MM.1S (cell line): ENCODE measurements at regions not wholly inside any gene's neighbourhood (a gene's known extent, or its start where the extent isn't known, plus 50 kb on each side); places are given as distances from the start of the nearest gene placed in this dataset.

Source experiments
- DNase-seq: peaks from one replicate; pipeline ENCODE4 v3.0.0-alpha.2; 2015
- H2AFZ ChIP-seq: fragments of 300-600 bp; sonication (generic); 2 replicates; pipeline ENCODE4 v1.6.0; 2016; ENCODE audit warnings: antibody characterized with exemption, low read length
- H3F3A ChIP-seq: fragments of 300-600 bp; sonication (generic); 2 replicates; pipeline ENCODE4 v1.6.1; 2016; ENCODE audit warnings: mild to moderate bottlenecking, antibody characterized with exemption, low read length, moderate library complexity, mixed read lengths; ENCODE audit not compliant: insufficient read depth
- H3K27ac ChIP-seq: fragments of 300-600 bp; sonication (generic); 2 replicates; pipeline ENCODE4 v1.5.1; 2016; ENCODE audit warnings: mild to moderate bottlenecking, low read length
- H3K27me3 ChIP-seq: fragments of 300-600 bp; sonication (generic); replicated peaks from 2 replicates; pipeline ENCODE4 v1.6.0; 2016; ENCODE audit warnings: low read length; ENCODE audit not compliant: insufficient read depth
- H3K36me3 ChIP-seq: fragments of 300-600 bp; sonication (generic); replicated peaks from 2 replicates; pipeline ENCODE4 v1.6.1; 2016; ENCODE audit warnings: mild to moderate bottlenecking, low read length, mixed read lengths; ENCODE audit not compliant: insufficient read depth
- H3K4me1 ChIP-seq: fragments of 300-600 bp; sonication (generic); 2 replicates; pipeline ENCODE4 v1.6.1; 2016; ENCODE audit warnings: low read length, mixed read lengths
- H3K4me2 ChIP-seq: fragments of 300-600 bp; sonication (generic); 2 replicates; pipeline ENCODE4 v1.6.0; 2016; ENCODE audit warnings: low read depth, low read length
- H3K4me3 ChIP-seq: fragments of 300-600 bp; sonication (generic); 2 replicates; pipeline ENCODE4 v1.5.1; 2016; ENCODE audit warnings: low read length, mixed read lengths
- H3K79me2 ChIP-seq: fragments of 300-600 bp; sonication (generic); 2 replicates; pipeline ENCODE4 v1.6.1; 2016; ENCODE audit warnings: mixed run types, low read length, mixed read lengths
- H3K9ac ChIP-seq: fragments of 300-600 bp; sonication (generic); 2 replicates; pipeline ENCODE4 v1.6.1; 2016; ENCODE audit warnings: low read length, mixed read lengths
- H3K9me2 ChIP-seq: fragments of 300-600 bp; sonication (generic); replicated peaks from 2 replicates; pipeline ENCODE4 v1.6.1; 2016; ENCODE audit warnings: mild to moderate bottlenecking, low read length, mixed read lengths; ENCODE audit not compliant: insufficient read depth
- H3K9me3 ChIP-seq: fragments of 300-600 bp; sonication (generic); replicated peaks from 2 replicates; pipeline ENCODE4 v1.6.1; 2016; ENCODE audit warnings: mild to moderate bottlenecking, low read length, mixed read lengths; ENCODE audit not compliant: insufficient read depth
- H4K20me1 ChIP-seq: fragments of 300-600 bp; sonication (generic); 2 replicates; pipeline ENCODE4 v1.6.1; 2016; ENCODE audit warnings: mild to moderate bottlenecking, low read length, moderate library complexity, mixed read lengths; ENCODE audit not compliant: insufficient read depth
- CTCF ChIP-seq: fragments of 300-600 bp; sonication (generic); IDR thresholded peaks from 2 replicates; pipeline ENCODE4 v1.5.1; 2016; ENCODE audit warnings: antibody characterized with exemption, low read length, mixed read lengths
- EZH2 ChIP-seq: fragments of 300-600 bp; sonication (generic); optimal IDR thresholded peaks from 2 replicates; pipeline ENCODE3; 2017; ENCODE audit warnings: low read depth, mild to moderate bottlenecking, antibody characterized with exemption, low read length, mixed read lengths
- EZH2phosphoT487 ChIP-seq: fragments of 300-600 bp; sonication (generic); IDR thresholded peaks from 2 replicates; pipeline ENCODE4 v1.6.1; 2018; ENCODE audit warnings: antibody characterized with exemption, low read length

- TF ChIP-seq CTCF (no peak), EZH2 (no peak), EZH2phosphoT487 (no peak)
- no peak overlapping the region for H3K27ac ChIP-seq
- H3K36me3 ChIP-seq, result no peaks in the 10 kb centered on the region
- no peak overlapping the region for H3K9ac ChIP-seq
- H2AFZ ChIP-seq, result no peak overlapping the region
- no peaks in the 10 kb centered on the region for H4K20me1 ChIP-seq
- H3K9me2 ChIP-seq, result no peaks in the 10 kb centered on the region
- no peak overlapping the region for H3K4me2 ChIP-seq
- no peak overlapping the region for H3K4me3 ChIP-seq
- H3K4me1 ChIP-seq, result peaks cover 10% of the 10 kb centered on the region
- H3K9me3 ChIP-seq, result no peaks in the 10 kb centered on the region
- no peak for DNase-seq
- peaks cover 7% of the 10 kb centered on the region; the same call in 1 of the 2 replicates for H3F3A ChIP-seq
- no peaks in the 10 kb centered on the region for H3K79me2 ChIP-seq
- no peaks in the 10 kb centered on the region for H3K27me3 ChIP-seq
These were observed 247.9 kb upstream of the HTR2A start for GRCh38 chr13:47144782-47145181.

- Histone ChIP-seq H3K4me1 (no peaks in the 10 kb centered on the region), H3F3A (0 out of 2 replicates have a peak, but pooled peaks cover under 1% of the 10 kb centered on the region), H4K20me1 (no peaks in the 10 kb centered on the region), H3K36me3 (no peaks in the 10 kb centered on the region), H2AFZ (no peak overlapping the region), H3K4me2 (no peak overlapping the region), H3K27ac (no peak overlapping the region), H3K79me2 (no peaks in the 10 kb centered on the region), H3K9me3 (no peaks in the 10 kb centered on the region), H3K27me3 (no peaks in the 10 kb centered on the region), H3K9ac (no peak overlapping the region), H3K9me2 (no peaks in the 10 kb centered on the region), H3K4me3 (no peak overlapping the region)
- TF ChIP-seq EZH2 (no peak), CTCF (no peak), EZH2phosphoT487 (no peak)
- no peak for DNase-seq
These were observed 245.3 kb upstream of the HTR2A start for GRCh38 chr13:47142105-47142504.

- H3K4me3 ChIP-seq, result no peak overlapping the region
- H3K27me3 ChIP-seq, result no peaks in the 10 kb centered on the region
- H3K27ac ChIP-seq, result no peak overlapping the region
- TF ChIP-seq CTCF (no peak), EZH2 (no peak), EZH2phosphoT487 (no peak)
- no peaks in the 10 kb centered on the region for H3K36me3 ChIP-seq
- H4K20me1 ChIP-seq, result no peaks in the 10 kb centered on the region
- no peaks in the 10 kb centered on the region for H3K79me2 ChIP-seq
- H3K9me3 ChIP-seq, result no peaks in the 10 kb centered on the region
- H3K4me1 ChIP-seq, result no peaks in the 10 kb centered on the region
- no peak overlapping the region for H3K9ac ChIP-seq
- no peak overlapping the region for H3K4me2 ChIP-seq
- H3K9me2 ChIP-seq, result no peaks in the 10 kb centered on the region
- no peak overlapping the region for H2AFZ ChIP-seq
- no peak for DNase-seq
- H3F3A ChIP-seq, result no peaks in the 10 kb centered on the region
These were observed 242.7 kb upstream of the HTR2A start for GRCh38 chr13:47139519-47139918.
